ENCODE measurements at regions not wholly inside any gene's neighbourhood (a gene's known extent, or its start where the extent isn't known, plus 50 kb on each side); places are given as distances from the start of the nearest gene placed in this dataset.

GRCh38 chr12:126483145-126484068 lies 1418.2 kb downstream of the AACS start:
- no peak for DNase-seq

DNA sequence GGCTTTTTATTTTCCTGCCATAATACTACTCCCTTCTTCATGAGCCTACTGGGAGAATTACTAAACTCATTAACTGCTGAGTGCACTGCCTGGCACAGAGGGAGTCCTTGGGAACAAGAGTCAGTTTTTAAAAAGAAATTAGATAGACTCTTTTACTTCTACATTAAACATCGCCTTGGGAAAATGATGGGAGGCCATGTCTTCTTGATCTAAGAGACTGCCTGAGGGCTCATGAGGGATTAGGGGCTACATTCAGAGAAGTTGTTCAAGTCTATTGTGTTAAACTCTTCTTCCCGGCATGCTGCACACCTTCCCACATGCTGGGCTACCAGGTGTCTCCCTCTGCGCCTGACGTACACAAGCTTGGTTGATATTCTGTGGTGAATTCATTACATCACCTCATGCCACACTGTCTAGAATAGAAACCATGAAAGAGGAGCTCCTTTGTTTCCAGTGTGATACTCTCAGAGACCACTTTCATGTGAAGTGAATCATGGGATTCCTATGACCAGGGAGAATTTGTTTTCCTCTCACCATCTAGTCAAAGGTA lies 1422.3 kb downstream of the AACS start:
- no peak for DNase-seq

DNA sequence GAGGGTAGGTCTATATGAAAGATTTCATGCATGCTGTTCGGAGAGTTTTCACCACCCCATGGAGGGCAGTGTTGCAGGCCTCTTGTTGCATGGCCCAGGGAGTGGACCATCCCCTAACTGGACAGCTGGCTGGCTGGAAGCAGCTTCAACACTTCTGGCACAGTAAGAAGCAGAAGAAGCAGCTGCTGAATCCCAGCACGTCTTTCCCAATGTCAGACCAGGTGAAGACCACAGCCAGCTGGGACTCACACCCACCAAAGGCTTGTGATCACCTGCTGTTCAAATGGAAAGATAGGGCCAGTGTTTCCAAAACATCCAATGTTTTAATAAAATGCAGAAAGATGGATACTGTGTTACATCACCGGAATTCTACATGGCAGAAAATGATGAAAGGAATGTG lies 1423.6 kb downstream of the AACS start:
- no peak for DNase-seq

DNA sequence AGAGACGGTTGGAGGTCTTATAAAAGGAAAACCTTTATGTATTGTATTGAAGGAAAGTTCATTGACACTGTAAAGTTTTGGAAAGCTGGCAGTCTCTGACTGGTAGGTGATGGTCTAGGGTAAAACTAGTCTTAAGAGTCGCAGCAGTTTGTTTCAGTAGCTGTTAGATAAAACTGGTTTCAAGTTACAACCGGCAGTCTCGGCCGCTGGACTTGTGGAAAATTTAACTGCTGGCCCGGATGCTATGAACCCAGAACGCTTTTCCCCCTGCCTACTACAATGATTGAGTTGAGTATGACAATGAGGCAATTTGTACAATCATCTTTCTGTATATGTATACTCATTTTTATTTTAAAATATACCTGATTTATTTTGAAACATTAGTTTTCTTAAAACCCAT lies 1426.9 kb downstream of the AACS start:
- DNase-seq: no peak

DNA sequence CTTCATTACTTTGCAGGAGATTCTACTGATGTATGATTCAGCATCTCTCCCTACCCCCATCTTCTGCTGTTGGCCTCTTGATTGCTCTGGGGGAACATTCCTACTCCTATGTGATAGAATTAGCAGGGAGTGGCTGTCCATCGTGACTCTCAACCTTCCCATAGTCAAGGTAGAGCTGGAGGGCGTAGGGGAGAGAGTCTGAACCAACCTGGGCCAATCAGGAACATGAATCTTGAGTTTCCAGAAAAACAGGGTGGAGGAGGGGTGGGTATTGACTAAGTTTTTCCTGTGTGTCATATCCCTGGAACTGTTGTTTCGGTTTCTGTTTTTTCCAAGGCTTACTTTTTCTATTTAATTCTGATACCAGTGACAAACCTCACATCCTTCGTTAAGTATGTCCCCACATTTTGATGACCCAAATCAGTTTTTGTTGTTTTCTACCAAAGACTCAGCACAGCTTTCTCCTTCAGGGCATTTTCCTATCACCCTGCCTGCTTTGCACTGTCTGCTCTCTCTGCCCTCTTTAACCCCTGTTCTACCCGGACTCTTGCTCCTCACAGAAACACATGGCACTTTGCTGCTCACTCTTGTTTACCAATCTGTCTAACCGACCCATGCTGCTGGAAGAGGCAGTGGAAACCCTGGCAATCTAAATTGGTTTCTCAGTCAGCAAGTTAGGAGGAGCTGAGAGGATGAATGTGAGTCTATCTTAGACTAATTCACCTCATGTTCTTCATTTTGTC lies 1428.3 kb downstream of the AACS start:
- DNase-seq: no peak

GRCh38 chr12:126496201-126496600 lies 1431.0 kb downstream of the AACS start:
- DNase-seq: no peak

DNA sequence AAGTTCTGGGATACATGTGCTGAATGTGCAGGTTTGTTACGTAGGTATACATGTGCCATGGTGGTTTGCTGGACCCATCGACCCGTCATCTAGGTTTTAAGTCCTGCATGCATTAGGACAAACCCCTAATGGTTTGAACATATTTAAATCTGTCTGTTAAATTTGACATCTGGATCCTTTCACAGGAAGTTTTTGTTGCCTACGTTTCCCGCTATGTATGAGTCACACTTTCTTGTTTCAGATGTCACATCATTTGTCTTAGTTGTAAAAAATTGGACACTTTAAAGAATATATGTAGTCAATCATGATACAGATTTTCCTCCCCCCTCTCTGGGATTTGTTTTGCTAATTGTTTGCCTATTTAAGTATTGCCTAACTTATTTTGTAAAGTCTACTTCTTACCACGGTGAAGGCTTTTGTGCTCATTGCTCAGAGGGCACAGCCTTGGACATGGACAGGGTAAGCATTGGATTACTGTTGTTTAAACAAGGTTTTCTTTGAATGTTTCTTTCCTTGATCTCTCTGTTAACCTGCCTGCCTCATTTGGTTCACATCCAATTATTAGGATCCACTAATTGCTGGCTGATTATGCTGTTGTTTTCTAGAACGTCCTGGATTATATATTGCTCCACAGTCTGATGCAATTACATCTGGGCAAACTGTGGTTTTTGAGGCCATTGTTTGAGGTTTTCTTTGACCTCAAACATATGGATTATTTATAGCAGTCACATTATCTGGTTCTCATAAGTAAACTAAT lies 1441.4 kb downstream of the AACS start:
- no peak for DNase-seq

DNA sequence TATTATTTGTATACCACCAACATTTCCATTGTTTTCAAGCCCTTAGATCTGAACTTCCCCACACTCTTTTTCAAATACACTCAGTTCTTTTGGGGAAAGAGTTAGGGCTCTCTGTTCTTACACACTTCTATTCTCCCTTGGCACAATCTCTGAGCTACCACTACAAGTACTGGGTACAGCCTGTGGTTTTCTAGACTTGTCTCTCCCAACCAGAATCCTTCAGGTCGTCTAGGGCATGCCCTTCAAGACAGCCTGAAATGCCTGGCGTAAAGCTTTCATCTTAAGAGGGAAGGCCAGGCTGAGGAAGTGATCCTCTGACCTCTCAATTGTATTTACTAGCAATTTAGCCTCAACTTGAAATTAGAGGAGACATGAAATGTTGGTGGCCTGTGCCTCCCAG lies 1442.0 kb downstream of the AACS start:
- DNase-seq: no peak

- DNase-seq: no peak
Observed at GRCh38 chr12:126509572-126509971, 1444.3 kb downstream of the AACS start.

- no peak for DNase-seq
Observed at GRCh38 chr12:126510630-126511029, 1445.4 kb downstream of the AACS start.

DNA sequence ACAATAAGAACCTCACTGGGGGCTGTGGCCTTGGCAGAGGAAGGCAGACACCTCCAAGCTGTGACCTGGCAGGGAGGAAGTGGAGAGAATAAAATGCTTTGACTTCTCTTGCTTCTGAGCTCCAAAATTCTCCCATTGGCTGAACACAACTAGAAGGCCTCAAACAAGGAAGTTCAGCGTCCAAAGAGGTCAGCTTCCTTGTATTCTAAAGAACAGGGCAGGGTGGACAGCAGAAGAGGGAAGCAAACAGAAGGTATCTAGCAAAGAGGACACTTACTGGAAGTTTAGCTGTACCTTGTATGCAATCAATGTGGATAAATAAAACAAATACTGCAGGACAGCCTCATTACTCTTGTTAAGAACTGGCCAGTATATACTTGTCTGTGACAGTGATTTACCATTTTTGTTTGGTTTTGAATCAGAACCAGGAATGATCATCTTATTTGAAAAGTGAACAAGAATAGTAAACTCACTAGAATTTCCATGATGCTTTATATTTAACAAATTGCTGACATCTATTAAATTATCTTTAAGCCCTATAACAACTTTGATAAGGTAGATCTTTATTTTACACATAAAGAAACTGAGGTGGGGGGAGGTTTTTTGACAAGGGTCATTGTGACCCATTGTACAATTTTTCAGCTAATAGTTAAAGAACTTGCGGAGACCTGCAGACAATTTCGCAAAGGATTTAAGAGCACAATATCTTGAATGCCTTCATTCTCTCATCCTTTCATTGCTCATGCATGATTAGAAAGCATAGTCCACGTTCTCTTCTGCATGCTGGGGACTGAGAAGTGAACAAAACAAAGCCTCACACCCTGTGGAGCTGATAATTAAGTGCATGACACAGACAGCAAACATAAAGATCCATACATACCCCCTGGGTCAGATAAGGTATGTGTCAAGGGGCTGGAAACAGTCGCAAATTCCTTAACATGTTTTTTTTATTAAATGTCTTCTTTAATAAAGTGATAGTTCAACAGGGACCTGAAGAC lies 1448.0 kb downstream of the AACS start:
- DNase-seq: no peak

DNA sequence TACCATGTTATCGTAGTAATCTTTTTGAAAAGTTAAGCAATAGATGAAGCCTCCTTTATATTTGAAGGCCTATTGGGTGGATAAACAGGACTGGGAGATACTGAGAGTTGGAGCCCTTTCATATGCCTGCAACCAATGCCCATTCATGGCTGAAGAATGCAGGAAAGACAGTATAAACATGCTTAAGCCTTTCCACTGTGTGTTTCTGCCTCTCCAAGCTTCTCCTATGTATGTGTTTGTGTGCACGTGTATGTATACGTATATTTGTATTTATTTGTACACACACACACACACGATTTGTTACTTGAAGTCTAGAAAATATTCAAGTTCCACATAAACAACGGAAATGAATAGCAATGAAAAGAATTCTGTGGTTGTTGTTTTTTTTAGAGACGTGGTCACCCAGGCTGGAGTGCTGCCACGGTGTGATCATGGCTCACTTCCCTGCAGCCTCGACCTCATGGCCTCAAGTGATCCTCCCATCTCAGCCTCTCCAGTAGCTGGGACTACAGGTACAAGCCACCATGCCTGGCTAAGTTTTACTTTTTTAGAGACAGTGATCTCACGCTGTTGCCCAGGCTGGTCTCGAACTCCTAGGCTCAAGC lies 1453.5 kb downstream of the AACS start:
- no peak for DNase-seq

- no peak for DNase-seq
Observed at GRCh38 chr12:126519833-126520232, 1454.6 kb downstream of the AACS start.

DNA sequence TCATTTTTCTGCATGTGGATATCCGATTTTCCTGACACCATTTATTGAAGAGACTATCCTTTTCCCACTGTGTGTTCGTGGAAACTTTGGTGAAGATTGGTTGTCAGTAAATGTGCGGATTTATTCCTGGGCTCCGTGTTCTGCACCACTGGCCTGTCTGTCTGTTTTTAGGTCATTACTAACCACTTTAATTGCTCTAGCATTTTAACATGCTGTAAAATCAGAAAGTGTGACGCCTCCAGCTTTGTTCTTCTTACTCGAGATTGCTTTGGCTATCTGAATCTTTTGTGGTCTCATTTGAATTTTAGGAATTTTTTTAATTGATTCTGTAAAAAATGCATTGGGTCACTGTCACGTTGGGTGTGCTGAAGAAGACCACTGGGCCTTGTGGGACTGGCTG lies 1458.7 kb downstream of the AACS start:
- no peak for DNase-seq

DNA sequence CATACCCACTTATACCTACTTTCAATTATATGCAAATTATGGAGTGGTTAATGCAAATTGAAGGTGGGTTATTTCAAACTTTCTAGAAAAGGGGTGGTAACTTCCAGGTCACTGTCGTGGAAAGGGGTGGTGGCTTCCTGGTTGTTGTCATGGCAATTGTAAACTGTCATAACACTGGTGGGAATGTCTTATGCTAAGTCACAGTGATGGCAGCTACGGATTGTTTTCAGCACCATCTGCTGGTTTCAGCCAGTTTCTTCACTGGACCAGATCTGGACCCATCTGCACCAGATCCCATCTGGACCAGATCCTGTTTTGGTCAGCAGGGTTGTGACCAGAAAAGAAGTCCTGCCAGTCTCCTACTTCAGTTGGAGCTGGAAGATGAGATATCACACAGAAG lies 1469.3 kb downstream of the AACS start:
- no peak for DNase-seq

DNA sequence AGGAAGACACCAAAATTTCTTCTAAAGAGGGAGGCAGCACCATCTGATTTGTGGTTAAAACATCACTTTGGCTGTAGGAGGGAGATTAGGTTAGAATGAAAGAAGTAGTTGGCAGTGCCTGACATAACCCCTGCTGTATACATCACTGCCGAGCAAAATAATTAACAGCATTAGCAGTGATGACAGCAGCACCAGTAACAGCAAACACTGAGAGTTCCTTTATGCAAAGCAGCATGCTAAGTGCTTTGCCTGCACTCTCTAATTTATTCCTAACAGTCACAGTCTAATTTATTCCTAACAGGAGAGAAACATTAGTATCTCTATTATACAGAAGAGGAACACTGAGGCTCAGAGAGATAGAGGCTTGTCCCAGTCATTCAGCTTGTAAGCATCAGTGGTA lies 1469.7 kb downstream of the AACS start:
- no peak for DNase-seq

DNA sequence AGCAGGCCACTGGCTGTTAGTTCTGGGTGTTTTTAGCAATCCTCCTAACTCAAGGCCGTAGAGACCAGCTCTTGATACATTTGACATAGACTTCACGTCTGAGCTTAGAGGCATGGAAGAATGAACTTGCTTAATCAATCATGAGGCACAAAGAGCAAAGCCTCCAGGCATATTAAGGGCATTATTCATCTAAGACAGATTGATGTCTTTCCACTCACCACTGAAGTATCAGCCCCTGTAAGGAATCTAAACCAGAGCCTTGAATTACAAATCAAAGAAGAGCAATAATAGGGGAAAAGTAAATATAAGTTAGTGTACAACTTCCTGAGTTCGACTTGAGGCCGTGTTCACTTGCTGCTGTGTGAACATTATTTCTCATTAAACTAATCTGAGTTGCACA lies 1470.7 kb downstream of the AACS start:
- no peak for DNase-seq

DNA sequence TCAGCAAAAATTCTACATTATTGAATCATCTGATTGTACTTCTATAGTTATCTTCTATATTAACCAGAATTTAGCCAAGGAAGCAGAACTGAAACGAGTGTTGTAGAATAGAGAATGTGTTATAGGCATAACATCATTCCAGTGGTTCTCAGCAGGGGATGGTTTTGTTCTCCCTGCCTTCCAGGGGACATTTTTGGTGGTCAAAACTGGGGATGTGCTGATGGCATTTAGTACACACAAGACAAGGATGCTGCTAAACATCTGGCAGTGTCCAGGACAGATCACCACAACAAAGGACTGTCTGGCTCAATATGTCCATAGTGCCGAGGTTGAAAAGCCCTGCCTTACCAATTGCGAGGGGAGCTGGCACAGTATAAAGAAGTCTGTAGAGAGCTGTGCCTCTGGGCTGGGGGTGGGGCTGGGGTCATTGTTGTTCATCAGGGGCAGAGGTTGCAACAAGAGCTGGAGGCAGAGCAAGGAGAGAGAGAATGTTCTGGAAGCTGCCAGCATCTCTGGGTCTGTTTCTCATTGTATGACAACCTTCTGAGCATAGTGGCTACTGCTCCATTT lies 1472.8 kb downstream of the AACS start:
- no peak for DNase-seq

DNA sequence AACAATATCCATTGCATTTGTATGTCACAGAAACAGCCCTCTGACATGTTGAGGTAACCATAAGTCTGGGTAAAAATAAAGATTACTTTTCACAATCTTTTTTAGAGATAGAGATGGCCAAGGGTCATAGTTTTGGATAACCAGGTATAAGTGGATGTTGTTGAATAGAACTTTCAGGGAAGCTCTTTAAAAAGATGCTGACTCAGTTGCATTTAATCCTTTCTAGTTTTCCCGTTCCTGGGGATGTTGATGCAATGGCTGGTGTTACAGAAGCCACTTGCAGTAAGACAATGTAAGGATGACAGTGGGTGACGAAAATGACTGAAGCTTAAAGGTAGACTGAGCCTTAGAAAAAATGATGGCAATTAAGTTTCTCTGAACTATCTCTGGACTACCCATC lies 1473.7 kb downstream of the AACS start:
- no peak for DNase-seq

DNA sequence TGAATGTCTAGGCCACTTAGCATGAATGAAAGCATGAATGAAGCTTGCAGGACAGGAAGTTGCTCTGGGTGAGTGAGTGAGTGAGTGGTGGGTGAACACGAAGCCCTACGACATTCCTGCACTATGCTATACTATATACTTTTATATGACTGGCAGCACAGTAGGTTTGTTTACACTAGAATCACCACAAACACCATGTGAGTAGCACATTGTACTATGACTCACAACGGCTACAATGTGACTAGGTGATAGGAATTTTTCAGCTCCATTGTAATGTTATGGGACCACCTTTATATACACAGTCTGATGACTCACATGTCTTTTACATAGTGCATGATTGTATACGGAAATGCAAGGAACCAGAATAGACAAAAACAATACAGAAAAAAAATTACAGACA lies 1480.2 kb downstream of the AACS start:
- no peak for DNase-seq

- no peak for DNase-seq
Observed at GRCh38 chr12:126547905-126548304, 1482.7 kb downstream of the AACS start.

All from CD4-positive, alpha-beta T cell treated with Interleukin-4 for 4 hours (primary cell).